Loucy (cell line): ENCODE measurements at regions not wholly inside any gene's neighbourhood (a gene's known extent, or its start where the extent isn't known, plus 50 kb on each side); places are given as distances from the start of the nearest gene placed in this dataset.

Experiments
- H2AFZ ChIP-seq: fragments of 200-600 bp; sonication (generic); 2 replicates; pipeline ENCODE4 v1.6.0; 2016; ENCODE audit warnings: antibody characterized with exemption, mild to moderate bottlenecking, low read length, moderate library complexity
- H3F3A ChIP-seq: fragments of 200-600 bp; 2 replicates; pipeline ENCODE4 v1.6.0; 2016; ENCODE audit warnings: antibody characterized with exemption, low read depth, mild to moderate bottlenecking
- H3K27me3 ChIP-seq: fragments of 200-600 bp; sonication (generic); 2 replicates; pipeline ENCODE4 v1.6.1; 2014; ENCODE audit warnings: low read length, mild to moderate bottlenecking; ENCODE audit not compliant: insufficient read depth, poor library complexity, severe bottlenecking
- H3K36me3 ChIP-seq: fragments of 200-600 bp; sonication (generic); 2 replicates; pipeline ENCODE4 v1.6.1; 2016; ENCODE audit warnings: low read length; ENCODE audit not compliant: insufficient read depth
- H3K4me1 ChIP-seq: fragments of 200-600 bp; sonication (generic); 2 replicates; pipeline ENCODE4 v1.5.1; 2014; ENCODE audit warnings: low read length, mild to moderate bottlenecking; ENCODE audit not compliant: insufficient read depth, poor library complexity, severe bottlenecking
- H3K4me2 ChIP-seq: fragments of 200-600 bp; sonication (generic); 2 replicates; pipeline ENCODE4 v1.6.0; 2014; ENCODE audit warnings: antibody characterized with exemption, low read length, low read depth, mild to moderate bottlenecking; ENCODE audit not compliant: poor library complexity, severe bottlenecking
- H3K4me3 ChIP-seq: fragments of 200-600 bp; sonication (generic); 2 replicates; pipeline ENCODE4 v1.5.1; 2014; ENCODE audit warnings: low read length, mild to moderate bottlenecking, mixed read lengths; ENCODE audit not compliant: poor library complexity, severe bottlenecking
- H3K79me2 ChIP-seq: fragments of 200-600 bp; sonication (generic); 2 replicates; pipeline ENCODE4 v1.6.1; 2014; ENCODE audit warnings: low read length; ENCODE audit not compliant: insufficient read depth
- H3K9ac ChIP-seq: fragments of 200-600 bp; sonication (generic); 2 replicates; pipeline ENCODE4 v1.6.0; 2014; ENCODE audit warnings: mild to moderate bottlenecking, low read depth, low read length, moderate library complexity; ENCODE audit not compliant: poor library complexity, severe bottlenecking
- H3K9me2 ChIP-seq: fragments of 200-600 bp; sonication (generic); replicated peaks from 2 replicates; pipeline ENCODE4 v1.6.1; 2016; ENCODE audit warnings: low read depth, low read length, mixed read lengths
- H3K9me3 ChIP-seq: fragments of 200-600 bp; sonication (generic); 2 replicates; pipeline ENCODE4 v1.6.1; 2014; ENCODE audit warnings: mild to moderate bottlenecking, antibody characterized with exemption, low read length, low read depth; ENCODE audit not compliant: insufficient read depth
- H4K20me1 ChIP-seq: fragments of 200-600 bp; sonication (generic); 2 replicates; pipeline ENCODE4 v1.6.0; 2014; ENCODE audit warnings: antibody characterized with exemption, low read length, mild to moderate bottlenecking; ENCODE audit not compliant: insufficient read depth, poor library complexity, severe bottlenecking
- CTCF ChIP-seq: fragments of 200-600 bp; sonication (generic); conservative IDR thresholded peaks from 2 replicates; pipeline ENCODE4 v1.5.1; 2014; ENCODE audit warnings: mild to moderate bottlenecking, antibody characterized with exemption, low read length
- EZH2phosphoT487 ChIP-seq: fragments of 200-600 bp; IDR thresholded peaks from 2 replicates; pipeline ENCODE4 v1.6.1; 2018; ENCODE audit warnings: antibody characterized with exemption, mild to moderate bottlenecking, moderate library complexity, borderline replicate concordance

GRCh38 chr11:95515371-95515770, 274.2 kb downstream of the FAM76B start:
- H4K20me1 ChIP-seq: no peaks in the 10 kb centered on the region
- H3K4me1 ChIP-seq: no peaks in the 10 kb centered on the region
- TF ChIP-seq EZH2phosphoT487: no peak
- TF ChIP-seq CTCF: no peak
- H3F3A ChIP-seq: no peaks in the 10 kb centered on the region
- no peaks in the 10 kb centered on the region for H3K9me3 ChIP-seq
- no peaks in the 10 kb centered on the region for H3K27me3 ChIP-seq
- no peaks in the 10 kb centered on the region for H3K9me2 ChIP-seq
- H3K36me3 ChIP-seq: no peaks in the 10 kb centered on the region
- H2AFZ ChIP-seq: no peak overlapping the region
- no peak overlapping the region for H3K4me2 ChIP-seq
- no peak overlapping the region for H3K4me3 ChIP-seq
- no peaks in the 10 kb centered on the region for H3K79me2 ChIP-seq
- H3K9ac ChIP-seq: no peak overlapping the region

GRCh38 chr11:95514416-95515110, 275.0 kb downstream of the FAM76B start:
- Histone ChIP-seq H3K79me2 (no peaks in the 10 kb centered on the region), H3K4me1 (no peaks in the 10 kb centered on the region), H3K27me3 (no peaks in the 10 kb centered on the region), H3K9me3 (no peaks in the 10 kb centered on the region), H4K20me1 (no peaks in the 10 kb centered on the region), H2AFZ (no peak overlapping the region), H3K36me3 (no peaks in the 10 kb centered on the region), H3K4me3 (no peak overlapping the region), H3F3A (no peaks in the 10 kb centered on the region), H3K9ac (no peak overlapping the region), H3K9me2 (no peaks in the 10 kb centered on the region), H3K4me2 (no peak overlapping the region)
- TF ChIP-seq EZH2phosphoT487 (no peak), CTCF (no peak)

- TF ChIP-seq EZH2phosphoT487 (no peak), CTCF (no peak)
- Histone ChIP-seq H3F3A (no peaks in the 10 kb centered on the region), H3K36me3 (no peaks in the 10 kb centered on the region), H3K4me3 (no peak overlapping the region), H3K4me1 (no peaks in the 10 kb centered on the region), H3K4me2 (no peak overlapping the region), H4K20me1 (no peaks in the 10 kb centered on the region), H3K79me2 (no peaks in the 10 kb centered on the region), H3K9ac (no peak overlapping the region), H3K27me3 (no peaks in the 10 kb centered on the region), H3K9me3 (no peaks in the 10 kb centered on the region), H3K9me2 (no peaks in the 10 kb centered on the region), H2AFZ (no peak overlapping the region)
Observed at GRCh38 chr11:95512682-95513081, 276.9 kb downstream of the FAM76B start.
